Spleen (tissue), 7 donors: ENCODE measurements at regions not wholly inside any gene's neighbourhood (a gene's known extent, or its start where the extent isn't known, plus 50 kb on each side); places are given as distances from the start of the nearest gene placed in this dataset.

Experiments used
- POLR2A ChIP-seq, 3 donors: fragments of 450-650 bp; IDR thresholded peaks; one replicate each; pipeline ENCODE4 v1.5.1; 2017; ENCODE audit warnings: antibody characterized with exemption in 3 of 3, mild to moderate bottlenecking in 1 of 3
- POLR2AphosphoS5 ChIP-seq, 3 donors: sonication (generic); formaldehyde crosslinking; IDR thresholded peaks; one replicate each; pipeline ENCODE4 v1.5.1; 2017; ENCODE audit warnings: antibody characterized with exemption in 3 of 3
- TF ChIP-seq, protein P1 (sequence below), 11 experiments: fragments of 200-600 bp in 7 of 11; fragments of 450-650 bp in 4 of 11; sonication (generic) in 4 of 11; IDR thresholded peaks in 8 of 11; conservative IDR thresholded peaks in 3 of 11; 1 replicate in 7 of 11; 2 replicates in 4 of 11; pipeline versions ENCODE4 v1.4.0 to v1.8.0; 2016 to 2021; ENCODE audit warnings: antibody characterized with exemption in 11 of 11, inconsistent platforms in 4 of 11, mild to moderate bottlenecking in 1 of 11
- donor health status: DM: no; HTN: no; CAD: no; lungs with moderate emphysema.
- donor health status: DM: no; HTN: no; CAD: no.
- donor health status: DM: no; HTN: no; CAD: no.

DNA sequence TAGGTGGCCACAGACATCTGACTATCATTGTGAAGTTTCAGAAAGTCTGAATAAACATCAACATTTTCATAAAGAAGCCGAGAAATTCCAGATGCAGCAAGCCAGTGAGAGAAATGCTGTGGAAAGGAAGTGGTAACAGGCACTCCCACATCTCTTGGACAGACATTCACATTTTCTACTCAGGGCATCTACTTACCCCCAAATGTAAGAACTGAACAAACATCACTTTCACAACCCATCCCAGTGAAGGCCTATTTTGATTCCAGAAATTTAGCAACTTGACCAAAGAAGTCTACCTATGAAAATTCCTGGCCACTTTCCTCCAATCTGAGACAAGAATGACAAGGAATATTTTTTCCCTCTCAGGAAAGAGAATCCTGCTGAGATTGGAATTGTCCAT, 224.8 kb upstream of the DCBLD2 start:
- TF ChIP-seq, protein P1, sequence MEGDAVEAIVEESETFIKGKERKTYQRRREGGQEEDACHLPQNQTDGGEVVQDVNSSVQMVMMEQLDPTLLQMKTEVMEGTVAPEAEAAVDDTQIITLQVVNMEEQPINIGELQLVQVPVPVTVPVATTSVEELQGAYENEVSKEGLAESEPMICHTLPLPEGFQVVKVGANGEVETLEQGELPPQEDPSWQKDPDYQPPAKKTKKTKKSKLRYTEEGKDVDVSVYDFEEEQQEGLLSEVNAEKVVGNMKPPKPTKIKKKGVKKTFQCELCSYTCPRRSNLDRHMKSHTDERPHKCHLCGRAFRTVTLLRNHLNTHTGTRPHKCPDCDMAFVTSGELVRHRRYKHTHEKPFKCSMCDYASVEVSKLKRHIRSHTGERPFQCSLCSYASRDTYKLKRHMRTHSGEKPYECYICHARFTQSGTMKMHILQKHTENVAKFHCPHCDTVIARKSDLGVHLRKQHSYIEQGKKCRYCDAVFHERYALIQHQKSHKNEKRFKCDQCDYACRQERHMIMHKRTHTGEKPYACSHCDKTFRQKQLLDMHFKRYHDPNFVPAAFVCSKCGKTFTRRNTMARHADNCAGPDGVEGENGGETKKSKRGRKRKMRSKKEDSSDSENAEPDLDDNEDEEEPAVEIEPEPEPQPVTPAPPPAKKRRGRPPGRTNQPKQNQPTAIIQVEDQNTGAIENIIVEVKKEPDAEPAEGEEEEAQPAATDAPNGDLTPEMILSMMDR (IDR thresholded peaks at IDR 0.05 in 8 of 11, conservative IDR thresholded peaks at IDR 0.05 in 3 of 11) = no peak
- no peak for TF ChIP-seq POLR2A (IDR thresholded peaks at IDR 0.05)
- TF ChIP-seq POLR2AphosphoS5 (IDR thresholded peaks at IDR 0.05) = no peak
